ENCODE measurements at regions not wholly inside any gene's neighbourhood (a gene's known extent, or its start where the extent isn't known, plus 50 kb on each side); places are given as distances from the start of the nearest gene placed in this dataset.
A peak's percentile ranks its signal among the peaks of the same experiment; 100 is the strongest.
"Not testable (repeated sequence)": the region's sequence is repeated elsewhere in the genome, so short reads cannot be mapped to it uniquely, and the experiment has no call there.

GRCh38 chr2:21332993-21333625 is 209.3 kb downstream of the TDRD15 start:
- no peak for DNase-seq (ENCODE audit: low spot score)

GRCh38 chr2:21333684-21334083 is 209.9 kb downstream of the TDRD15 start:
- DNase-seq (ENCODE audit: low spot score): no peak

GRCh38 chr2:21346984-21347383 is 223.2 kb downstream of the TDRD15 start:
- DNase-seq (ENCODE audit: low spot score): no peak

GRCh38 chr2:21353879-21354679 is 230.3 kb downstream of the TDRD15 start:
- no peak for DNase-seq (ENCODE audit: low spot score)

- DNase-seq (ENCODE audit: low spot score): no peak
These were observed 232.5 kb downstream of the TDRD15 start for GRCh38 chr2:21356086-21356856.

- DNase-seq (ENCODE audit: low spot score): no peak
These were observed 233.1 kb downstream of the TDRD15 start for GRCh38 chr2:21356857-21357255.

GRCh38 chr2:21358976-21359375 is 235.2 kb downstream of the TDRD15 start:
- no peak for DNase-seq (ENCODE audit: low spot score)

GRCh38 chr2:21361384-21361783 is 237.6 kb downstream of the TDRD15 start:
- DNase-seq (ENCODE audit: low spot score): no peak

GRCh38 chr2:21361957-21362486 is 238.3 kb downstream of the TDRD15 start:
- no peak for DNase-seq (ENCODE audit: low spot score)

GRCh38 chr2:21363364-21363763 is 239.6 kb downstream of the TDRD15 start:
- no peak for DNase-seq (ENCODE audit: low spot score)

- DNase-seq (ENCODE audit: low spot score): no peak
These were observed 243.7 kb downstream of the TDRD15 start for GRCh38 chr2:21367421-21367820.

- DNase-seq (ENCODE audit: low spot score): no peak
These were observed 246.0 kb downstream of the TDRD15 start for GRCh38 chr2:21369787-21370186.

GRCh38 chr2:21371499-21372003 is 247.8 kb downstream of the TDRD15 start:
- no peak for DNase-seq (ENCODE audit: low spot score)

- no peak for DNase-seq (ENCODE audit: low spot score)
These were observed 248.9 kb downstream of the TDRD15 start for GRCh38 chr2:21372654-21373053.

GRCh38 chr2:21376864-21377263 is 253.1 kb downstream of the TDRD15 start:
- no peak for DNase-seq (ENCODE audit: low spot score)

- DNase-seq (ENCODE audit: low spot score): no peak
These were observed 255.4 kb downstream of the TDRD15 start for GRCh38 chr2:21379140-21379539.

GRCh38 chr2:21379668-21380067 is 255.9 kb downstream of the TDRD15 start:
- not testable (repeated sequence) for DNase-seq (ENCODE audit: low spot score)

GRCh38 chr2:21381421-21381820 is 257.7 kb downstream of the TDRD15 start:
- DNase-seq (ENCODE audit: low spot score): no peak

- DNase-seq (ENCODE audit: low spot score): no peak
These were observed 259.1 kb downstream of the TDRD15 start for GRCh38 chr2:21382701-21383520.

- DNase-seq (ENCODE audit: low spot score): no peak
These were observed 262.9 kb downstream of the TDRD15 start for GRCh38 chr2:21386666-21387065.

GRCh38 chr2:21392649-21393048 is 268.9 kb downstream of the TDRD15 start:
- peak; percentile 4 for DNase-seq (ENCODE audit: low spot score)
